ENCODE measurements at regions not wholly inside any gene's neighbourhood (a gene's known extent, or its start where the extent isn't known, plus 50 kb on each side); places are given as distances from the start of the nearest gene placed in this dataset.

GRCh38 chr13:106702505-106702904, 134.6 kb upstream of the ARGLU1 start:
- no peak for TF ChIP-seq ZFP3 (CRISPR knock-in tag; IDR thresholded peaks at IDR 0.05)
- TF ChIP-seq ESRRG (CRISPR knock-in tag; IDR thresholded peaks at IDR 0.05), result no peak
- no peak for TF ChIP-seq ARNTL (CRISPR knock-in tag; IDR thresholded peaks at IDR 0.05; ENCODE audit: borderline replicate concordance, low read depth)
- TF ChIP-seq PATZ1 (CRISPR knock-in tag; IDR thresholded peaks at IDR 0.05; ENCODE audit: borderline replicate concordance), result no peak
- no peak for TF ChIP-seq CSRNP3 (CRISPR knock-in tag; IDR thresholded peaks at IDR 0.05)
- no peak for TF ChIP-seq BACH2 (CRISPR knock-in tag; IDR thresholded peaks at IDR 0.05; ENCODE audit: borderline replicate concordance)
- no peak for TF ChIP-seq TOX (CRISPR knock-in tag; IDR thresholded peaks at IDR 0.05; ENCODE audit: borderline replicate concordance)
- TF ChIP-seq ZNF565 (CRISPR knock-in tag; conservative IDR thresholded peaks at IDR 0.05; ENCODE audit: low read depth), result no peak
- no peak for TF ChIP-seq OSR1 (CRISPR knock-in tag; IDR thresholded peaks at IDR 0.05)
- TF ChIP-seq ISL1 (CRISPR knock-in tag; IDR thresholded peaks at IDR 0.05), result no peak
- TF ChIP-seq ZFP30 (CRISPR knock-in tag; IDR thresholded peaks at IDR 0.05), result no peak
- no peak for TF ChIP-seq CREB5 (CRISPR knock-in tag; IDR thresholded peaks at IDR 0.05; ENCODE audit: low read depth)
